HEK293 (cell line): ENCODE measurements at regions not wholly inside any gene's neighbourhood (a gene's known extent, or its start where the extent isn't known, plus 50 kb on each side); places are given as distances from the start of the nearest gene placed in this dataset.

Experiments
- BCL11B ChIP-seq: fragments of 450-650 bp; formaldehyde crosslinking; IDR thresholded peaks from 2 replicates; pipeline ENCODE4 v1.5.1; 2016; ENCODE audit warnings: low read depth, missing biosample characterization, missing genetic modification characterization
- GLIS1 ChIP-seq: fragments of 450-650 bp; formaldehyde crosslinking; IDR thresholded peaks from 2 replicates; pipeline ENCODE4 v1.5.1; 2016; ENCODE audit warnings: missing biosample characterization, missing genetic modification characterization
- KLF16 ChIP-seq: fragments of 450-650 bp; formaldehyde crosslinking; IDR thresholded peaks from 2 replicates; pipeline ENCODE4 v1.5.1; 2017; ENCODE audit warnings: missing biosample characterization, missing genetic modification characterization
- KLF8 ChIP-seq: fragments of 450-650 bp; formaldehyde crosslinking; IDR thresholded peaks from 2 replicates; pipeline ENCODE4 v1.5.1; 2016; ENCODE audit warnings: missing biosample characterization, missing genetic modification characterization
- KLF9 ChIP-seq: fragments of 450-650 bp; formaldehyde crosslinking; IDR thresholded peaks from 2 replicates; pipeline ENCODE4 v1.5.1; 2016; ENCODE audit warnings: missing biosample characterization, missing genetic modification characterization, low read depth
- PRDM10 ChIP-seq: fragments of 450-650 bp; formaldehyde crosslinking; IDR thresholded peaks from 2 replicates; pipeline ENCODE4 v1.5.1; 2016; ENCODE audit warnings: missing biosample characterization, missing genetic modification characterization
- PRDM6 ChIP-seq: fragments of 450-650 bp; formaldehyde crosslinking; IDR thresholded peaks from 2 replicates; pipeline ENCODE4 v1.5.1; 2017; ENCODE audit warnings: missing biosample characterization, missing genetic modification characterization
- TRIM28 ChIP-seq: IDR thresholded peaks from 2 replicates; pipeline ENCODE4 v1.6.1; 2011; ENCODE audit warnings: low read length, control low read depth, borderline replicate concordance
- YY1 ChIP-seq: fragments of 450-650 bp; formaldehyde crosslinking; IDR thresholded peaks from 2 replicates; pipeline ENCODE4 v1.5.1; 2018; ENCODE audit warnings: missing biosample characterization, missing genetic modification characterization
- ZBTB17 ChIP-seq: fragments of 450-650 bp; formaldehyde crosslinking; IDR thresholded peaks from 2 replicates; pipeline ENCODE4 v1.5.1; 2016; ENCODE audit warnings: missing biosample characterization, missing genetic modification characterization
- ZBTB20 ChIP-seq: fragments of 450-650 bp; formaldehyde crosslinking; IDR thresholded peaks from 2 replicates; pipeline ENCODE4 v1.5.1; 2016; ENCODE audit warnings: missing biosample characterization, missing genetic modification characterization
- ZBTB26 ChIP-seq: fragments of 450-650 bp; formaldehyde crosslinking; optimal IDR thresholded peaks from 2 replicates; pipeline ENCODE3; 2016; ENCODE audit warnings: missing biosample characterization, mild to moderate bottlenecking, missing genetic modification characterization
- ZBTB8A ChIP-seq: fragments of 450-650 bp; formaldehyde crosslinking; IDR thresholded peaks from 2 replicates; pipeline ENCODE4 v1.5.1; 2016; ENCODE audit warnings: missing biosample characterization, missing genetic modification characterization
- ZNF184 ChIP-seq: fragments of 450-650 bp; IDR thresholded peaks from 2 replicates; pipeline ENCODE4 v1.5.1; 2018; ENCODE audit warnings: missing biosample characterization, mild to moderate bottlenecking, missing genetic modification characterization
- ZNF354C ChIP-seq: fragments of 450-650 bp; formaldehyde crosslinking; IDR thresholded peaks from 2 replicates; pipeline ENCODE4 v1.5.1; 2016; ENCODE audit warnings: missing biosample characterization, missing genetic modification characterization, low read depth, borderline replicate concordance
- ZNF362 ChIP-seq: fragments of 450-650 bp; formaldehyde crosslinking; IDR thresholded peaks from 2 replicates; pipeline ENCODE4 v1.5.1; 2016; ENCODE audit warnings: missing biosample characterization, missing genetic modification characterization
- ZNF404 ChIP-seq: fragments of 450-650 bp; formaldehyde crosslinking; IDR thresholded peaks from 2 replicates; pipeline ENCODE4 v1.5.1; 2017; ENCODE audit warnings: missing biosample characterization, missing genetic modification characterization
- ZNF571 ChIP-seq: fragments of 450-650 bp; formaldehyde crosslinking; IDR thresholded peaks from 2 replicates; pipeline ENCODE4 v1.5.0; 2017; ENCODE audit warnings: missing biosample characterization, missing genetic modification characterization
- ZNF692 ChIP-seq: fragments of 450-650 bp; formaldehyde crosslinking; IDR thresholded peaks from 2 replicates; pipeline ENCODE4 v1.5.1; 2016; ENCODE audit warnings: missing biosample characterization, missing genetic modification characterization

GRCh38 chr4:1579901-1580691, 104.0 kb downstream of the FAM53A start (continued):
- TF ChIP-seq KLF9 (tag by site-specific recombination) (peak; percentile 79), ZBTB26 (tag by site-specific recombination) (peak; percentile 16), PRDM6 (tag by site-specific recombination) (0 out of 2 replicates have a peak, but pooled peaks have one; percentile 14), ZNF362 (tag by site-specific recombination) (no peak), KLF8 (tag by site-specific recombination) (peak; percentile 78; the same call in 1 of the 2 replicates), ZBTB8A (peak; percentile 25; the same call in 1 of the 2 replicates), ZNF692 (tag by site-specific recombination) (peak; percentile 46), PRDM10 (tag by site-specific recombination) (peak; percentile 67), YY1 (tag by site-specific recombination) (no peak), TRIM28 (no peak), ZNF354C (tag by site-specific recombination) (no peak), ZNF571 (tag by site-specific recombination) (no peak), ZBTB20 (tag by site-specific recombination) (peak; percentile 41; the same call in 1 of the 2 replicates), ZNF404 (tag by site-specific recombination) (no peak), GLIS1 (tag by site-specific recombination) (peak; percentile 51), ZNF184 (tag by site-specific recombination) (no peak), BCL11B (tag by site-specific recombination) (no peak), ZBTB17 (peak; percentile 44; the same call in 1 of the 2 replicates), KLF16 (tag by site-specific recombination) (peak; percentile 70; the same call in 1 of the 2 replicates)
